Left lobe of liver (tissue), 2 donors: ENCODE measurements at regions not wholly inside any gene's neighbourhood (a gene's known extent, or its start where the extent isn't known, plus 50 kb on each side); places are given as distances from the start of the nearest gene placed in this dataset.
"Not testable (repeated sequence)": the region's sequence is repeated elsewhere in the genome, so short reads cannot be mapped to it uniquely, and the experiment has no call there.

ENCODE experiments used
- ATAC-seq: fragments of 200-7000 bp; cut with Tn5 transposase; one replicate; pipeline ENCODE4 v1.9.1; 2020; ENCODE audit warnings: mild to moderate bottlenecking, moderate library complexity
- DNase-seq: peaks from one replicate; pipeline ENCODE4 v3.0.0-alpha.2; 2020; ENCODE audit warnings: low spot score
- donor health status: DM: no; HTN: no; CAD: no; lungs with moderate emphysema.
- donor health status: DM: no; HTN: yes; CAD: no.

GRCh38 chr13:43946281-43946680 is 66.6 kb downstream of the LACC1 start:
- DNase-seq (no peak), ATAC-seq (no peak)

- ATAC-seq = no peak
- DNase-seq = no peak
These were observed 68.3 kb downstream of the LACC1 start for GRCh38 chr13:43947897-43948458.

GRCh38 chr13:43953370-43953769 is 73.7 kb downstream of the LACC1 start:
- DNase-seq (no peak), ATAC-seq (no peak)

- not testable (repeated sequence) for DNase-seq, ATAC-seq
These were observed 77.3 kb downstream of the LACC1 start for GRCh38 chr13:43956975-43957374.

- ATAC-seq (no peak), DNase-seq (no peak)
These were observed 79.6 kb downstream of the LACC1 start for GRCh38 chr13:43959291-43959690.

- DNase-seq = no peak
- no peak for ATAC-seq
These were observed 82.2 kb downstream of the LACC1 start for GRCh38 chr13:43961909-43962308.

- DNase-seq = no peak
- ATAC-seq = no peak
These were observed 84.0 kb downstream of the LACC1 start for GRCh38 chr13:43963726-43964125.

- DNase-seq (no peak), ATAC-seq (no peak)
These were observed 85.2 kb downstream of the LACC1 start for GRCh38 chr13:43964698-43965458.

GRCh38 chr13:43965459-43965845 is 85.7 kb downstream of the LACC1 start:
- no peak for DNase-seq
- no peak for ATAC-seq

GRCh38 chr13:43968251-43968942 is 88.7 kb downstream of the LACC1 start:
- DNase-seq, ATAC-seq: not testable (repeated sequence)

- not testable (repeated sequence) for ATAC-seq, DNase-seq
These were observed 89.4 kb downstream of the LACC1 start for GRCh38 chr13:43968943-43969690.

GRCh38 chr13:43969919-43970318 is 90.2 kb downstream of the LACC1 start:
- not testable (repeated sequence) for DNase-seq, ATAC-seq

GRCh38 chr13:43970520-43971242 is 91.0 kb downstream of the LACC1 start:
- not testable (repeated sequence) for ATAC-seq, DNase-seq

- ATAC-seq, DNase-seq: not testable (repeated sequence)
These were observed 91.6 kb downstream of the LACC1 start for GRCh38 chr13:43971324-43971723.

- ATAC-seq (no peak), DNase-seq (no peak)
These were observed 98.2 kb downstream of the LACC1 start for GRCh38 chr13:43977911-43978310.

- DNase-seq (no peak), ATAC-seq (no peak)
These were observed 99.0 kb downstream of the LACC1 start for GRCh38 chr13:43978688-43979087.

- DNase-seq (no peak), ATAC-seq (no peak)
These were observed 99.8 kb downstream of the LACC1 start for GRCh38 chr13:43979492-43979891.

GRCh38 chr13:43980587-43980986 is 100.9 kb downstream of the LACC1 start:
- no peak for ATAC-seq

GRCh38 chr13:43981091-43981490 is 101.4 kb downstream of the LACC1 start:
- ATAC-seq (no peak), DNase-seq (no peak)

More at GRCh38 chr13:43980587-43980986, 100.9 kb downstream of the LACC1 start:
- no peak for DNase-seq

- no peak for DNase-seq
- peak; percentile 74 for ATAC-seq
These were observed 102.0 kb downstream of the LACC1 start for GRCh38 chr13:43981512-43982301.
